Activated CD8-positive, alpha-beta T cell treated with anti-CD3 and anti-CD28 coated beads, Interleukin-2, amount 10 ng/mL, durations not matched to agents 7 days and 5 days (primary cell): ENCODE measurements at regions not wholly inside any gene's neighbourhood (a gene's known extent, or its start where the extent isn't known, plus 50 kb on each side); places are given as distances from the start of the nearest gene placed in this dataset.

Experiments used
- ATAC-seq: fragments of 150-1000 bp; cut with Tn5 transposase; one replicate; pipeline ENCODE4 v1.10.0; 2021; ENCODE audit warnings: moderate library complexity
- CTCF ChIA-PET: fragments of 350-600 bp; sonication (Branson Sonifier 250); formaldehyde crosslinking; loops from one replicate; lab custom pipeline; 2021; ENCODE audit warnings: antibody characterized with exemption; lab: Charles Lee
- POLR2A ChIA-PET: fragments of 350-600 bp; sonication (Branson Sonifier 250); formaldehyde crosslinking; loops from one replicate; lab custom pipeline; 2021; ENCODE audit warnings: antibody characterized with exemption; lab: Charles Lee
- DNase-seq: peaks from one replicate; pipeline ENCODE4 v3.0.0-alpha.2; 2020
- H3K27ac Mint-ChIP-seq: one replicate; pipeline ENCODE4 v1.8.0; 2021; ENCODE audit warnings: mild to moderate bottlenecking, mixed read lengths
- H3K27me3 Mint-ChIP-seq: one replicate; pipeline ENCODE4 v1.8.0; 2021; ENCODE audit warnings: low read depth, mixed read lengths
- H3K36me3 Mint-ChIP-seq: one replicate; pipeline ENCODE4 v1.8.0; 2021; ENCODE audit warnings: low read depth, mixed read lengths
- H3K4me1 Mint-ChIP-seq: one replicate; pipeline ENCODE4 v1.8.0; 2021; ENCODE audit warnings: low read depth, mixed read lengths
- H3K4me3 Mint-ChIP-seq: one replicate; pipeline ENCODE4 v1.8.0; 2021; ENCODE audit warnings: mild to moderate bottlenecking, mixed read lengths
- H3K9me3 Mint-ChIP-seq: one replicate; pipeline ENCODE4 v1.8.0; 2022; ENCODE audit warnings: mixed read lengths; ENCODE audit not compliant: insufficient read depth

DNA sequence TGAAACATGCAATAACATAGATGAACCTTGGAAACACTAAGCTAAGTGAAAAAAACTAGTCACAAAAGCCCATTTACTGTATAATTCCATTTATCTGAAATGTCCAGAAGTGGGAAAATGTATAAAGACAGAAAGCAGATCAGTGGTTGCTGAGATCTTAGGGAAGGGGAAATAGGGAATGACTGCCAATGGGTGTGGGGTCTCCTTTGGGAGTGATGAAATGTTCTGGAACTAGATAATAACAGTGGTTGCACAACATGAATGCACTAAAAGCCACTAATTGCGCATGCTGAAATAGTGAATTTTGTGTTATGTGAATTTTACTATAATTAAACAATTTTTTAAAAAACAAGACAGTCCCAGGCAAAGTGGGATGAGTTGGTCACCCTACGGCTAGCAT is 472.8 kb downstream of the CCDC171 start:
- Mint-ChIP-seq H3K4me3 (no peak overlapping the region), H3K27me3 (peaks cover 21% of the 10 kb centered on the region), H3K27ac (no peak overlapping the region), H3K4me1 (peaks cover 11% of the 10 kb centered on the region), H3K36me3 (no peaks in the 10 kb centered on the region), H3K9me3 (no peaks in the 10 kb centered on the region)
- DNase-seq (no peak), ATAC-seq (no peak)
- ChIA-PET CTCF (no interaction called here), POLR2A (no interaction called here)

DNA sequence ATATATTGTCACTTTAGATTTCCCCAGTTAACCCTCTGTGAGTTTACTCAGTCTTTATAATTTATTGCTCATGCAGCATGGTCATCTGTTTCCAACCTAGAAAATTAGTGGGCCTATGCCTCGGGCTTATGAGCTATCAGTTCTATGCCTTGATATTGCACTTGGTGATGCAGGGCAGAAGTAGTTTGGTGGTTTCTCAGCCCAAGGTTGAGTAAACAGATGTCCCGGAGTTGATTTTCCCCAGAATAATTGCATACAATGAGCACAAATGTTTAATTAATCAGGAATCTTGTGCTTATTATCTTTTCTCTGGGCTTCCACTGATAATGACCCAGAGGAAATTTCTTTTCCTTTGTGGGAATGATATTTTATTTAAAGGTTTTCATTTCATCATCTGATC is 474.0 kb downstream of the CCDC171 start:
- POLR2A ChIA-PET: no interaction called here
- no peak overlapping the region for H3K4me3 Mint-ChIP-seq
- no peak overlapping the region for H3K27ac Mint-ChIP-seq
- DNase-seq (no peak), ATAC-seq (no peak)
- no peaks in the 10 kb centered on the region for H3K36me3 Mint-ChIP-seq
- peaks cover 18% of the 10 kb centered on the region for H3K4me1 Mint-ChIP-seq
- peaks cover 23% of the 10 kb centered on the region for H3K27me3 Mint-ChIP-seq
- H3K9me3 Mint-ChIP-seq: no peaks in the 10 kb centered on the region
- CTCF ChIA-PET: no interaction called here

DNA sequence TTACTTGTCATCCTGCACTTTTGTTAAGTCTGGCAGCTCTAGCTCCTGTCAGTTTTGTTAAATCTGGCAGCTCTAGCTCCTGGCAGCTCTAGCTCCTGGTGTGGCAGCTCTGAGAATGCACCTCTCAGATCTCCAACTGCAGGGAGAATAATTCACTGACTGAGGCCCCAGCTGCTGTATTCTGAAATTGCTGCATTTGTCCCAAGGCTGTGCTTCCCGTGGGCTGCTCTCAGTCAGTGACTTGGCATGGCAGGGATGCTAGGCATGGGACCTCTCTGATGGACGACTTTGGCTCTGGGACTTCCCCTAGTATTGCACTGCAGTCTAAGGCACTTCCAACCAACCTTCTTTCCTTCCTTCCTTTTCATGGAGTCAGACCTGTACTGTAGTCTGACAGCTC is 475.7 kb downstream of the CCDC171 start:
- Mint-ChIP-seq H3K36me3 (no peaks in the 10 kb centered on the region), H3K4me3 (no peak overlapping the region), H3K27me3 (peaks cover 28% of the 10 kb centered on the region), H3K27ac (no peak overlapping the region), H3K4me1 (peaks cover 18% of the 10 kb centered on the region), H3K9me3 (no peaks in the 10 kb centered on the region)
- ChIA-PET POLR2A (no interaction called here), CTCF (no interaction called here)
- DNase-seq (no peak), ATAC-seq (no peak)

DNA sequence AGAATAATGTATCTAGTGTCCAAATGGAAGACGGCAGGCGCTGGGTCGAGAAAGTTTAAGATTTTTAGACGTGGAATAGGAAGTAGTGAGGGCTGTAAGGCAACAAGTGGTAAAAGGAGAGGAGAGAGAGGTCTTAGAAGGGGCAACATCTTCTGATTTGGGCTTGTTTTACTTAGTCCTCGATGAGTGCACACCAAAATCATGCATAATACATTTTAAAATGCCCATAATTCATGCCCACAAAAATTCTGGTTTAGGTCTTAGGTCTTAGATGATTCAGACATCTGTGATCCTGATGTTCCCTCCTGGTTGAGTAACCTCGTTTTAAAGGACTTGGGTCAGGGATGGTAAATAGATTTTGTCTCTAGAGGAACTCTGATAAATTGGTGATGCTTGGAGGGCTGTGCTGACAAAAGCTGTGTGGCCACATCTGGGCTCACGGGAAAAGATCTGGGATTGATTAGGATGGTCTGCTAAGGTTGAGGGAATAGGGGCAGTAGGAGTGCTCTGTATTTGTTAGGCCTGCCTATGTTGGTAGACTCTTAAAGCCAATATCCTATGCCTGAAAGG is 476.3 kb downstream of the CCDC171 start:
- Mint-ChIP-seq H3K36me3 (no peaks in the 10 kb centered on the region), H3K27me3 (peaks cover 29% of the 10 kb centered on the region), H3K9me3 (no peaks in the 10 kb centered on the region), H3K27ac (no peak overlapping the region), H3K4me3 (no peak overlapping the region), H3K4me1 (peaks cover 18% of the 10 kb centered on the region)
- POLR2A ChIA-PET: no interaction called here
- DNase-seq: no peak
- no peak for ATAC-seq
- CTCF ChIA-PET: no interaction called here

DNA sequence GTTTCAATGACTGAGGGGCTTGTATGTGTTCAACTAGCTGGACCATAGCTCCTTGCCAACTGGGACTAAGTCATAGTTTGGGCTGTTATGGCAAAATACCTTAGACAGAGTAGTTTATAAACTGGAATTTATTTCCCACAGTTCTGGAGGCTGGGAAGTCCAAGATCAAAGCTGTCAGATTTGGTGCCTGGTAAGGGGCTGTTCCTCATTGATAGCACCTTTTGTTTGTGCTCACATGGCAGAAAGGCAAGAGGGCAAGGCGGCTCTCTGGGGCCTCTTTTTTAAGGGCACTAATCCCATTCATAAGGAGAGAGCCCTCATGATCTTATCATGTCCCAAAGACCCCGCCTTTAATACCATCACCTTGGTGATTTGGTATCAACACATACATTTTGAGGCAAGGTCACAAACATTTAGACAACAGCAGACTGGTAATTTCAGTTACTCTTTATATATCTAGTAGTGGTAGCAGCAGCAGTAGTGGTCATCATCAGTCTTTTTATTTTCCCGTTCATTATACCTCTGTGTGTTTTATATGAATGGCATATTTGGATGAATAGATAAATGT is 477.0 kb downstream of the CCDC171 start:
- DNase-seq (no peak), ATAC-seq (no peak)
- Mint-ChIP-seq H3K36me3 (no peaks in the 10 kb centered on the region), H3K27me3 (peaks cover 31% of the 10 kb centered on the region), H3K4me3 (no peak overlapping the region), H3K27ac (no peak overlapping the region), H3K9me3 (no peaks in the 10 kb centered on the region), H3K4me1 (peaks cover 18% of the 10 kb centered on the region)
- ChIA-PET CTCF (no interaction called here), POLR2A (no interaction called here)

DNA sequence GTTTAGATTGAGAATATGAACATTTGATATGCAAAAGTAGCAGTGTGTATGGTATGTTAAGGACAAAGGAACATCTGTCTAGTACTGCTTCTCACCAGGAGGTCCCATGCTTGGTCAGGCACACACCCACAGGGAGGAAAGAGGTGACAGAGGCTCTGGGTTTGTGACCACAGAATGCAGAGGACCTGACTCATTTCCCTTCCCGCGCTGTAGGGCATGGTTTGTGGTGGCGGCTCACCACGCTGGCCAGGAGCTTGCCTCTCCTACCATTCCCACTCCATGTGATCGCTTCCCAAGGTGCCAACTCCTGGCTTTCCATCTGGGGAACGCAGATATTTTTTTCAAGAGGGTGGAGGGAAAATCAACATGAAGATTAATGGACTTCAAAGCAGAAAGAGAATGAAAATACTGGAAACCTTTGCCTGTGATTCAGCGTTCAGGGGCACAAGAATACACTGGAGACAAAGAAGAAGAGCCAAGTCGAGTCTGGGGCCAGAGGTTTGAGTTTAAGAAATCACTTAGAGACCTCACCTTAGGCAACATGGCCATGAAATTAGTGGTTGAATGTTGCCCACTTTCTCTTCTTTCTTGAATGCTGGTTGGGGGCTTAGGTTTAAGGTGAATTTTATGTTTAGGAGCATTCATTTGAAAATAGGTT is 477.8 kb downstream of the CCDC171 start:
- Mint-ChIP-seq H3K4me3 (no peak overlapping the region), H3K27me3 (peaks cover 36% of the 10 kb centered on the region), H3K27ac (no peak overlapping the region), H3K9me3 (no peaks in the 10 kb centered on the region), H3K4me1 (peaks cover 18% of the 10 kb centered on the region), H3K36me3 (no peaks in the 10 kb centered on the region)
- ChIA-PET CTCF (no interaction called here), POLR2A (no interaction called here)
- DNase-seq: peak; percentile 66
- ATAC-seq: peak; percentile 90

DNA sequence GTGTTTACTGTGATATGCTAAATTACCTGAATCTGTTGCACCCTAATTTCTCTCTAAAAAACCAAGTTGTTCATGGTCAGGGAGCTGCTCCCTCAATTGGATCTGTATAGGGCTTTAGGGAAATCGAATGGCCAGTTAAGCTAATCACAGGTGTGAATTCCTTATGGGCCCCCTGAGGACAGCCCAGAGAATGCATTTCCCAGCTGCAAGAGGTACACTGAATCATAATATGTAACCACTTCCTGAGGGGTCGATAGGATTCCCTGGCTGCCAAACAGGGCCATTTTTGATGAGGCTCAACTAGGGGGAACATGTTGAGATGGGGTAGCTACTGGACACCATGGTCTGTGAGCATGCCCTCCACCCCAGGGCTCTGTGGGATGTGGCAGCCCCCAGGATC is 478.6 kb downstream of the CCDC171 start:
- H3K27me3 Mint-ChIP-seq: peaks cover 38% of the 10 kb centered on the region

DNA sequence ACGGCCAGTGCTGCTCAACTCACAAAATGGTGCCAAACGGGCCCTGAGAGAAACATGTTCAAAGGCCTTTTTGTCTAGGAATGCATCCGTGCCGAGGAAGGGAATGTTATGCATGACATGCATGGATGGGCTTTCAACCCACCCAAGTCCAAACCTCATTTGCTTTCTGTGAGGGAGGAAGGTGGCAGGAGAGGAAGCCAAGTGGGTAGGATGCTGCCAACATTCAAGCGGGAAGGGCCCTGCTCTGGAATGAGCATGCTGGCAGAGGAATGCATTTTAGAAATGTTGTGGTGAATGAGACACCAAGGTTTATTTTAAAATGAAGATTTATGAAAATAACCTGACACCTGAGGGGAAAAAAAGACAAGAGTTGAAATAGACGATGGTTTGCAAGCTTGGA is 479.1 kb downstream of the CCDC171 start:
- ChIA-PET CTCF (no interaction called here), POLR2A (no interaction called here)
- no peaks in the 10 kb centered on the region for H3K9me3 Mint-ChIP-seq
- no peak overlapping the region for H3K4me3 Mint-ChIP-seq
- H3K27ac Mint-ChIP-seq: no peak overlapping the region
- no peak for ATAC-seq
- no peaks in the 10 kb centered on the region for H3K36me3 Mint-ChIP-seq
- H3K4me1 Mint-ChIP-seq: peaks cover 18% of the 10 kb centered on the region
- H3K27me3 Mint-ChIP-seq: peaks cover 37% of the 10 kb centered on the region
- DNase-seq: no peak

More for the DNA sequence above, 478.6 kb downstream of the CCDC171 start:
- Mint-ChIP-seq H3K9me3 (no peaks in the 10 kb centered on the region), H3K27ac (no peak overlapping the region), H3K4me1 (peaks cover 18% of the 10 kb centered on the region), H3K4me3 (no peak overlapping the region), H3K36me3 (no peaks in the 10 kb centered on the region)
- CTCF ChIA-PET: no interaction called here
- DNase-seq (no peak), ATAC-seq (no peak)
- POLR2A ChIA-PET: no interaction called here

DNA sequence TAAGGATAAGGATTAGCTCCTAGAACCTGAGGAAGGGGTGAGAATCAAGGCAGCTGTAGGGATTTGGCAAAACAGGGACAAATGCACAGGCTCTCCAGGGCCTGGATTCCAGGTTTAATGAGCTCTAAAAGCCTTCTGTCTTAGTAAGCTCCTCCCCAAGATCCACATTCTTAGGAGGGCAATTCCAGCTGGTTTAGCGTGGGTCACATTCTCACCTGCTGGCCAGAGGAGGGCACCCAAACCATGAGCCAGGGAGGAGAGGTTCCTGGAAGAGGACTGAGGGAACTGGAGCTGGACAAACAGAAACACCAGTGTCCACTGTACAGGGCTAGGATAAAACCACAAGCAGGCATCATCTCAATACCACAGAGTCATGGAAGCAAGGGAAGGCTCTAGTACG is 480.0 kb downstream of the CCDC171 start:
- no peak for ATAC-seq
- DNase-seq: no peak
- ChIA-PET POLR2A (no interaction called here), CTCF (no interaction called here)
- Mint-ChIP-seq H3K27ac (no peak overlapping the region), H3K4me1 (peaks cover 18% of the 10 kb centered on the region), H3K4me3 (no peak overlapping the region), H3K27me3 (peaks cover 36% of the 10 kb centered on the region), H3K9me3 (no peaks in the 10 kb centered on the region), H3K36me3 (no peaks in the 10 kb centered on the region)

DNA sequence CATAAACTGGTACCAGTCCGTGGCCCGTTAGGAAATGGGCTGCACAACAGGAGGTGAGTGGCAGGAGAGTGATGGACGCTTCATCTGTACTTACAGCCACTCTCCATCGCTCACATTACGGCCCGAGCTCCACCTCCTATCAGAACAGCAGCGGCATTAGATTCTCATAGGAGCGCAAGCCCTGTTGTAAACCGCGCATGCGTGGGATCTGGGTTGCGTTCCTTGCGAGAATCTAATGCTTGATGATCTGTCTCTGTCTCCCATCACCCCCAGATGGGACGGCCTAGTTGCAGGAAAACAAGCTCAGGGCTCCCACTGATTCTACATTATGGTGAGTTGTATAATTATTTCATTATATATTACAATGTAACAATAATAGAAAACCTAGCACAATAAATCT is 480.4 kb downstream of the CCDC171 start:
- H3K36me3 Mint-ChIP-seq: no peaks in the 10 kb centered on the region
- H3K27ac Mint-ChIP-seq: no peak overlapping the region
- no peaks in the 10 kb centered on the region for H3K9me3 Mint-ChIP-seq
- DNase-seq: no peak
- peaks cover 33% of the 10 kb centered on the region for H3K27me3 Mint-ChIP-seq
- no peak overlapping the region for H3K4me3 Mint-ChIP-seq
- CTCF ChIA-PET: no interaction called here
- POLR2A ChIA-PET: no interaction called here
- H3K4me1 Mint-ChIP-seq: peaks cover 18% of the 10 kb centered on the region
- no peak for ATAC-seq

DNA sequence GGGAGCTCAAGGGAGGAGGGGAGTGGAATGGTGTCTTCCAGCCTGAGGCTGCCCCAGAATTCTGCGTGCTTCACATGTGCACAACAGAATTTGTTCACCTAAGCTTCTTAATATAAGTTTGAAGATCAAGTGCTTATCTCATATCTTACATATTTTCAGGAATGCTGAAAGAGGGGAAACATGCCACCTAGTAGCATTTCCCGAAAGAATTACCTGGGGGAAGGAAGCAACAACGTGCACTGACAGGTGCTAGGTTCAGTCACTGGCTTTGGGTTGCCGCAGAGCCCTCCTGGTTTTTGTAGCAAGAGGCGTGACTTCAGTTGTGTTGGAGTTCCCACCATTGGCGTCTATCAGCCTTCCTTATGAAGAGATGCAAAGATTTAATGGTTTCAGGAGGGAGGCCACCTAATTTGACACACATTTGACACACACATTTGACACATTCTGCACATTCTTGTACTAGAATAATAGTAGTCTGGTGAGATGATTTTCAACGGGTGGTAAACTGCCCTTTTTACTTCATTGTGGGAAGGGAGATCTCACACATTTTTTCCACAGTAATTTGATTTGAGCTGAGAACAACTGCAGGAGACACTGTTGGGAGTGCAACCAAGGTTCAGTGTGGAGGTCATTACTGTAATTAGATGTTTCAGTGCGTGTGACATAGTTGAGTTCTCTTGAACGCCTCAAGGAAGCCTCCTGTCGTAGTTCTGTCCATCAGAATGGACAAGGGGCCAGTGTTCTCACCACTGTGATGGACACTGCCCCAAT is 481.3 kb downstream of the CCDC171 start:
- H3K4me1 Mint-ChIP-seq: peaks cover 18% of the 10 kb centered on the region
- ATAC-seq (no peak), DNase-seq (no peak)
- H3K27me3 Mint-ChIP-seq: peaks cover 30% of the 10 kb centered on the region
- no peaks in the 10 kb centered on the region for H3K9me3 Mint-ChIP-seq
- no peaks in the 10 kb centered on the region for H3K36me3 Mint-ChIP-seq
- CTCF ChIA-PET: no interaction called here
- no peak overlapping the region for H3K27ac Mint-ChIP-seq
- H3K4me3 Mint-ChIP-seq: no peak overlapping the region
- POLR2A ChIA-PET: no interaction called here
